ENCODE measurements at regions not wholly inside any gene's neighbourhood (a gene's known extent, or its start where the extent isn't known, plus 50 kb on each side); places are given as distances from the start of the nearest gene placed in this dataset.

GRCh38 chr15:69626095-69627066 is 173.8 kb downstream of the RPLP1 start:
- DNase-seq (ENCODE audit: low spot score): no peak

GRCh38 chr15:69627548-69628158 is 175.0 kb downstream of the RPLP1 start:
- no peak for DNase-seq (ENCODE audit: low spot score)

GRCh38 chr15:69628256-69629093 is 175.9 kb downstream of the RPLP1 start:
- no peak for DNase-seq (ENCODE audit: low spot score)

DNA sequence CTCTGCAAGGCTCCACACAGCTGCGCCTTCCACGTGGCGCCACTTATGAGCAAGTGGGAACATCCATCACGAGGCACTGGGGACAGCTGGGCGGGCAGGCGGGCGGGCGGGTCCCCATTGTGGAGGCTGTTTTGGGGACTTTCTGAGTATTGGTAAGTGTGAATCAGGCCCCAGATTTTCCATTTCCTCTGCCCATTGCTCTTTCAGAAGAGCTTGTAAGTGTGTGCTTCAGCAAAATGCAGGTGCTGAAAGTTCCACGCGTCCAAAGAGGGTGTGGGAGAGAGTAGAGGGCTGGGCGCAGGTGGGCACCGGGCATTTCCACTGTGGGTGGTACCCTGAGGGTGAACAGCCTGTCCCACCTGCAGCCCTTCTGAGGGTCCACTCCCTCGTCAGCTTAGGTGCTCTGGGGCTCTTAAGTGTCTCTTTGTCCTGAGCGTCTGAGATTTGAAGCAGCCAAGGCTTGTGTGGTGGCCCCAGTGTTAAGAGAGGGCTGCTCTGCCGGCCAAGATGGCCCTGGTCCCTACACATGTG is 177.1 kb downstream of the RPLP1 start:
- no peak for DNase-seq (ENCODE audit: low spot score)

DNA sequence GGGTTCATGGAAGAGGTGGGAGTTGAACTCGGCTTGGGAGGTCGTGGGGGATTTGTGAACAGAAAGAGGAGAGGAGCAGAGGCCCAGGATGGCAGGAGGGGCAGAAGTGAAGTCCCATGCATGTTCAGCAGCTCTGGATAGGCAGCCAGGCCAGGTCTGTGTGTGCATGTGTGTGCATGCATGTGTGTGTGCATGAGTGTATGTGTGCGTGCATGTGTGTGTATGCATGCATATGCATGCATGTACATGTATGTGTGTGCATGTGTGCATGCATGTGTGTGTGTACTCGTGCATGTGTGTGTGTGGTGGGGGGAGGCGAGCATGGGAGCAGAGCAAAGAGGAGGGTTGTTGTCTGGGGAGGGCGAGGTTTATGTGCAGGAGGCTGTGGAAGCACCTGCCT is 178.4 kb downstream of the RPLP1 start:
- DNase-seq (ENCODE audit: low spot score): no peak

- DNase-seq (ENCODE audit: low spot score): no peak
Observed at GRCh38 chr15:69631978-69632377, 179.4 kb downstream of the RPLP1 start.

DNA sequence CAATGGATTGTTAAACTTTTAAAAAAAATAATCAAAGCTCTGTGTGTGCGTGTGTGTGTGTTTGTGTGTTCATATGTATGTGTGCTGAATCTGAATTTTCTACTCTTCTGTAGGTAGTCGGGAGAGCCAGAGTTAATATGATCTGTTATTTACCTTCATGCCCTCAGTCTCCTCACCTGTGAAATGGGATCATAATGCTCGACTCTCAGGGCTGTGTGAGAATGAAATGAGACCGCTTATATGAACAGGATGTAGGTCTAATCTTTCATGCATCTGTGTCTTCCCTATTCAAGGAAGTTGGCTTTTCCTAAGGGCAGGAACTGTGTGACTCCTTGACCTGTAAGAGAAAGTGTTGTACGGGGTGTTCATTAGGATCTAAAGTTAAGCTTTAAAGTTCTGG is 182.2 kb downstream of the RPLP1 start:
- DNase-seq (ENCODE audit: low spot score): no peak

DNA sequence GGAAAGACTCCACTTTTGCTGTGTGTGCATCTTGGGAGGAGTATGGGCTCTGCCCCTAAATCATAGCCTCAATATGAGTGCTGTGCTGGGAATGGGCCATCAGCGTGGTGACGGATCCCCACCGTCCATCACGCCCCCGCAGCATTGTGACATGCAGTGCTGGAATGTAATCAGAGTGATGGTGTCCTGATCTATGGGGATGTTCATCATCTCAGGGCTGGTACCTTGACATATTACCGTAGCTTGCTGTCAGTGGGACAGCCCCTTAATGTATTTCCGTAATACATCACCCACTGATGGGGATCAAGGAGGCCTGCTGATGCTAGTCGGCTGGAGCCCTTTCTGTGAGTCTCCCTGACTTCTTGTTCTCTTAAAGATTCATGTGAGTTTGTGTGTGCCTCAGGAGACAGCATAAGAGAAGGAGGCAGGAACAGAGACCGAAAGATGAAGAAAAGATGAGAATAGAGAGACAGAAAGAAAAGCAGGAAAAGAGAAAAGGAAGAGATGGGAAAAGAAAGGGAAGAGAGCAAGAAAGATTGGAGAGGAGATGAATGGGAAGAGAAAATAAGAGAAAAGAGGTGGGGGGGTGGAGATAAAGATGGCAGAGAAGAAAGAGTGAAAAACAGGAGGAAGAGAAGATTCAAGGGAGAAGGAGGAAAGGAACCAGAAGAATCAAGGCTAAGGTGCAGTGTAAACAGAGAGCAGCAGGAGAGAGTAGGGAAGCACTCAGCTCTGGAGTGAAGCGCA is 183.7 kb downstream of the RPLP1 start:
- DNase-seq (ENCODE audit: low spot score): no peak

DNA sequence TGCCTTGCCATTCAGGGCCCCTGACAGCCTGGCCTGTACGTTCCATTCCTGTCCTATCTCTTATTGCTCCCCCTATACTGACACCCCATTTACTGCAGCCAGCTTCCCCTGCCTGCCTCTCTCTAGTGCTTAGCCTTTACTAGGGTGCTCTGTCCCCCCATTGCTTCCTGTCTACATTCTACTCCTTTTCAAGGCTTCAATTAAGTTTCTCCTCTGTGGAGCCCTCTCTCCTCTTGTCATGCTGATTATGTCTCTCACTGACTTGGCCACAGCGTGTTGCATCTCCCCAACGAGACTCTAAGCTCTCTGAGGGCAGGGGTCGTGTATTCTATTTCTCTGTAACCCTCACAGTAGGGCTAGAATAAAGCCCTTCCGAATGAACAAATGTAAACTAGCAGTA is 185.2 kb downstream of the RPLP1 start:
- DNase-seq (ENCODE audit: low spot score): no peak

GRCh38 chr15:69643476-69643875 is 190.9 kb downstream of the RPLP1 start:
- no peak for DNase-seq (ENCODE audit: low spot score)

- no peak for DNase-seq (ENCODE audit: low spot score)
Observed at GRCh38 chr15:69643971-69644370, 191.4 kb downstream of the RPLP1 start.

DNA sequence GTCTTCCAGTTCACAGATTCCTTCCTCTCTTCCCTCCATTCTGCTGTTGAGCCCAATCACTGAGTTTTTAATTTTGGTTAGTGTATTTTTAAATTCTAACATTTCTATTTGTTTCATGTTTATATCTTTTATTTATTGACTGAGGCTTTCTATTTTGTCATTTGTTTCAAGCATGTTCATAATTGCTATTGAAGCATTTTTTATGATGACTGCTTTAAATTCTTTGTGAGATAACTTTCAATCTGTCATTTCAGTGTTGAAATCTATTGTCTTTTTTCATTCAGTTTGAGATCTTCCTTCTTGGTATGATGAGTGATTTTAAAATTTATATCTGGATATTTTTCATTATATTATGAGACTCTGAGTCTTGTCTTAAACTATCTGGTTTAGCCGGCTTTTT is 192.3 kb downstream of the RPLP1 start:
- no peak for DNase-seq (ENCODE audit: low spot score)

DNA sequence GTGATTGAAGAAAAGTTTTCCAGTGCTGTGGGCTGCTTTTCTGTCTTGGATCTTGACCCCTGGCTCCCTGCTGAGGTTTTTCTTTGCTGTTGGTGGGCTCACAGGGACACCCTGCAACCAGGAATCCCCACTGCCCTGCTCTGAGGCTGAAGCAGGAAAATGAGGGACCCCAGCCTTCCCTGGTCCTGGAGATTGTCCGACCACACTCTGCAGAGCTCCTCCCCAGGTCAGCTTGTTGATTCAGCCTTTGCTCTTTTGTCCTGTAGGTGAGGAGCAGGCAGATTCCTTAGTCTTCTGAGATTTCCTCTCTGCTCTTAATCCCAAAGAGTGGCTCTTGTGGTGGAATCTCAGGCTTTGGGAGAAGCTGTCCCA is 194.5 kb downstream of the RPLP1 start:
- DNase-seq (ENCODE audit: low spot score): no peak

DNA sequence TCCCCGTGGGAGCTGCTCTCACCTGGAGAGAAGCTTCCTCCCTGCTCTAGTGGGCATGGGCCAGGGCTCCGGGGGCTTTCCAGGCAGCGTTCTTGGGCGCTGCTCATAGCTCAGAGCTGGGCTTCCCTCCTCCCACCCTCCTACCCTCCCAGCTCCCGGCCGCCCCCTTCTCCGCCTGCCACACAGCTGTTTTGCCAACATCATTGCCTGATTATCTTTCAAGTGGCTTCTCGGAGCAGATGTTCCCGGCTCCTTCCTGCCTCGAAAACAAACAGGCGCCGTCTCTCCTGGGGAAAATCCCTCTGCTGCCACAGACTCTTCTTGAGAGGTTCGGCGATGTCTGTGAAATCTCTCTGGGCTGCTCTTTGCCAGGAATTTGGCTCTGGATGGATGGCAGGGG is 195.6 kb downstream of the RPLP1 start:
- DNase-seq (ENCODE audit: low spot score): no peak

DNA sequence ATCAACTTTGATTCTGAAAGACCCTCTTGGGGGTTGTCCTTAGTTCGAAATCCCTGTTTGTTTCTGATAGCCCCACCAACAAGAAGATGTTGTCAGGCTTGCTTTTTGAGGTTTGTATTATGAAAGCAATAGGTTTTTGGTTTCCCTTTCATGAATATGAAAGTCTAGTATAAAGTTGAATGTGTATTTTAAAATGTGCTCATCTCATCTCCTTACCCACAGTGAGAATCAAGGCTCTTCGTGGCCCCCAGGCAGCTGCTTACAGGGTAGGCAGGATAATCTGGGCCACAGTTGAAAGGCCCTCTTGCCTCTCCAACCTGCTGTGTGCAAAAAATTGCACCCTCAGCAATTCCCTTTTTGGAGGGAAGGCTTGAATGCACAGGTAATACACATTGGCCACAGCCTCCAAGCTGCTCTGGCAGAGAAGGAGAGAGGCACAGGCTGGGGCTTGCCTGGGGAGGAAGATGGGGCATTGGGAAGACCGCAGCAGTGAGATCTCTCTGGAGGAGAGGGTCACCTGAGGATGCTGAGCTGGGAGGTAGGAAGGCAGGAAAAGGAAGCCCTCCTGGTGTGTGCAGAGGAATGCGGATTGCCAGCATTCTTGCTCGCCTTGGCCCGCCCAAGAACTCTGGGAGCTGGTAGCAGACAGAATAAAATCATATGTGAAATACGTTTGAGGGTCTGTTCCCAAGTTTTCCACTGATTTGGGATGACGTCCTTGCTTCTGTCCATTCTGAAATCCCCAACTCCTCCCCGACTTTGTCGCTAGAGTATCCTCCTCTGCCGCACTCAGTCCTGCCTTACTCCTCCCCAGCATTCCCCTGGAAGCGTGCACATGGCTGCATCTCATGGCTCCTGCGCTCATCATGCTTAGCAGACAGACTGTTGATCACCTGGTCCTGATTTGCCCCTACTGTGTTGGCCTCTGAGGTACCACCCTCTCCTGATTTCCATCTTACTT is 196.4 kb downstream of the RPLP1 start:
- no peak for DNase-seq (ENCODE audit: low spot score)

DNA sequence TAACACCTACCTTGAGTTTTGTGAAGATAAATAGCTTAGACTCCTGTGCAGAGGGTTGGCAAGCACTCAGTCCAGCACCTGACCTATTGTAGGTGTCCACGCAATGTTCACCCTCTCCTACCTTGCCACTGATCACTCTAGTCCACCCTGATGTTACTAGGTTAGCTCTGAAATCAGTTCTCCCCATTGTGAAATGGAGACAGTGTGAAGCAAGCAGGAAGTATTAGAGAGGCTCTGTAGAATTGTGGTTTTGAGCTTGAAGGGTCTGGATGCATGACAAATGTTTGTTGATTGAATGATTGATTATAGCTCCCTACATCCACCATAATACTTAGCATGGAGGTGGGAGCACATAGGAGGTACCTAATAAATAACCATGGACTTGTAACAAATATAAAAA is 199.7 kb downstream of the RPLP1 start:
- DNase-seq (ENCODE audit: low spot score): no peak

- DNase-seq (ENCODE audit: low spot score): no peak
Observed at GRCh38 chr15:69652751-69653305, 200.2 kb downstream of the RPLP1 start.

DNA sequence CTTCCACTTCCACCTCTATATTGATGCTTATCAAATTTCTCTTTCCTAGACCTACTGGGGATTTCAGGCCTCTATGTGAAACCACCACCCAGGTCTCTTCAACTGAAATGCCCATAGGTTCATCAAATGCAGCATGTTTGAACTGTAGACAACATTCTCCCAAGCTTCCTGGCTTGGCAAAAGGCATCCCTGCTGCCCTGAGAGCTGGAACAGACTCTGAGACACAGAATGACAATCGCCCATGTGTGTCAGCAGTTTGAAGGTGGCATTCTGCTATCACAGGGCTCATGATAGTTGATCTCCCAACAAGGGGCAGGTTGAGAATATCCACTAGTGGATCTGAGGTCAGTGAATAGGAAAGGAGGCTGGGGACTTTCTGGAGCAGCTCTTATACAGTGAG is 200.7 kb downstream of the RPLP1 start:
- no peak for DNase-seq (ENCODE audit: low spot score)

- DNase-seq (ENCODE audit: low spot score): no peak
Observed at GRCh38 chr15:69653846-69654245, 201.2 kb downstream of the RPLP1 start.
